GM19455 (cell line): ENCODE measurements at regions not wholly inside any gene's neighbourhood (a gene's known extent, or its start where the extent isn't known, plus 50 kb on each side); places are given as distances from the start of the nearest gene placed in this dataset.

ENCODE experiments used
- ATAC-seq: cut with Tn5 transposase; IDR thresholded peaks from one replicate; pipeline ENCODE4 v1.9.1; 2021; ENCODE audit not compliant: unreplicated experiment

- ATAC-seq, result no peak
Observed at GRCh38 chr14:58697930-58698642, 60.3 kb downstream of the DACT1 start.

- ATAC-seq, result no peak
Observed at GRCh38 chr14:58699681-58700205, 62.0 kb downstream of the DACT1 start.

GRCh38 chr14:58701156-58701555, 63.4 kb downstream of the DACT1 start:
- no peak for ATAC-seq

- ATAC-seq, result no peak
Observed at GRCh38 chr14:58701604-58702003, 63.8 kb downstream of the DACT1 start.

GRCh38 chr14:58702441-58703160, 64.8 kb downstream of the DACT1 start:
- no peak for ATAC-seq

- no peak for ATAC-seq
Observed at GRCh38 chr14:58703161-58703506, 65.4 kb downstream of the DACT1 start.

- no peak for ATAC-seq
Observed at GRCh38 chr14:58705066-58705465, 67.3 kb downstream of the DACT1 start.

GRCh38 chr14:58707949-58708348, 70.2 kb downstream of the DACT1 start:
- no peak for ATAC-seq

- no peak for ATAC-seq
Observed at GRCh38 chr14:58709949-58710348, 72.2 kb downstream of the DACT1 start.

- no peak for ATAC-seq
Observed at GRCh38 chr14:58711382-58711781, 73.6 kb downstream of the DACT1 start.

GRCh38 chr14:58712357-58712756, 74.6 kb downstream of the DACT1 start:
- no peak for ATAC-seq

GRCh38 chr14:58713677-58714076, 75.9 kb downstream of the DACT1 start:
- no peak for ATAC-seq

GRCh38 chr14:58716706-58717105, 78.9 kb downstream of the DACT1 start:
- no peak for ATAC-seq

- no peak for ATAC-seq
Observed at GRCh38 chr14:58717211-58717610, 79.4 kb downstream of the DACT1 start.

GRCh38 chr14:58717813-58718212, 80.1 kb downstream of the DACT1 start:
- no peak for ATAC-seq

GRCh38 chr14:58718226-58719205, 80.8 kb downstream of the DACT1 start:
- ATAC-seq, result no peak

- no peak for ATAC-seq
Observed at GRCh38 chr14:58721723-58722122, 84.0 kb downstream of the DACT1 start.

- ATAC-seq, result no peak
Observed at GRCh38 chr14:58722441-58722840, 84.7 kb downstream of the DACT1 start.

GRCh38 chr14:58724206-58724605, 86.4 kb downstream of the DACT1 start:
- no peak for ATAC-seq

- no peak for ATAC-seq
Observed at GRCh38 chr14:58724702-58725101, 86.9 kb downstream of the DACT1 start.

GRCh38 chr14:58725226-58725625, 87.5 kb downstream of the DACT1 start:
- no peak for ATAC-seq
